ENCODE measurements at regions not wholly inside any gene's neighbourhood (a gene's known extent, or its start where the extent isn't known, plus 50 kb on each side); places are given as distances from the start of the nearest gene placed in this dataset.

DNA sequence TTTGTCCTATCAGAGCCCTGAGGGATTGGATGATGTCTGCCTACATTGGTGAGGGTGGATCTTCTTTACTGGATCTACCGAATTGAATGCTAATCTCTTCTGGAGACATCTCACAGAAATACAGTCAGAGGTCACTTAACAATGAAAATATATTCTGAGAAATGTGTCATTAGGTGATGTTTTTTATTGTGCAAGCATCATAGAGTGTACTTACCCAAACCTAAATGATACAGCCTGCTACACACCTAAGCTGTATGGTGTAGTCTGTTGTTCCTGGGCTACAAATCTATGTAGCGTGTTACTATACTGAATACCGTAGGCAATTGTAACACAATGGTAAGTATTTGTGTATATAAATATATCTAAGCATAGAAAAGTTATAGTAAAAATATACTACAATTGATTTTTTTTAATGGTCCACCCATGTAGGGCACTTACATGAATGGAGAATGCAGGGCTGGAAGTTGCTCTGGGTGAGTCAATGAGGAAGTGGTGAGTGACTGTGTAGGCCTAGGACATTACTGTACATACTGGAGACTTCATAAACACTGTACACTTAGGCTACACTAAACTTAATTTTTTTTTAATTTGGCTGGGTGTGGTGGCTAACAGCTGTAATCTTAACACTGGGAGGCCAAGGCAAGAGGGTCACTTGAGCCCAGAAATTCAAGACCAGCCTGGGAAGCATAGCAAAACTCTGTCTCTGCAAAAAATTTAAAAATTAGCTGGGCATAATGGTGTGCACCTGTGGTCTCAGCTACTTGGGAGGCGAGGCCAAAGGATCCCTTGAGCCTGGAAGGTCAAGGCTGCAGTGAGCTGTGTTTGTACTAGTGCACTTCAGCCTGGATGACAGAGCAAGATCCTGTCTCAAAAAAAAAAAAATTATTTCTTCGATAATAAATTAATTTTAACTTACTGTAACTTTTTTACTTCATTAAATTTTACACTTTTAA lies 226.3 kb upstream of the UBE2E3 start:
- CTCF ChIA-PET = no interaction called here
- POLR2A ChIA-PET = interaction anchor here in 1 of 2 donors (0.6 kb wide), 1 partner anchor 1658 kb away, joined by 3 read pairs; no protein-coding TSS in a partner anchor
- no peaks in the 10 kb centered on the region for H3K4me1 ChIP-seq (ENCODE audit: control insufficient read depth in 1 of 2, extremely low read depth in 1 of 2, insufficient read depth in 2 of 2, low read length in 2 of 2)
- H3K9me3 ChIP-seq = no peaks in the 10 kb centered on the region
- no peaks in the 10 kb centered on the region for H3K27me3 ChIP-seq (replicated peaks in 1 of 2; ENCODE audit: control insufficient read depth in 2 of 2, extremely low read depth in 1 of 2, insufficient read depth in 2 of 2, low read length in 1 of 2)
- no peak for ATAC-seq (replicated peaks in 1 of 4)
- H3K4me1 Mint-ChIP-seq = no peaks in the 10 kb centered on the region
- DNase-seq = no peak
- H3K4me3 ChIP-seq (ENCODE audit: control insufficient read depth in 1 of 2, extremely low read depth in 1 of 2, low read length in 1 of 2) = no peak overlapping the region
- H3K27ac ChIP-seq (ENCODE audit: low read length) = no peak overlapping the region
- no peaks in the 10 kb centered on the region for H3K9me3 Mint-ChIP-seq
- peaks cover 0 to 3% of the 10 kb centered on the region in 2 donors for H3K27me3 Mint-ChIP-seq
- no peak overlapping the region for H3K4me3 Mint-ChIP-seq
- H3K36me3 ChIP-seq (ENCODE audit: control insufficient read depth in 2 of 2, extremely low read depth in 1 of 2, insufficient read depth in 1 of 2, low read length in 1 of 2) = no peaks in the 10 kb centered on the region
- H3K27ac Mint-ChIP-seq = no peak overlapping the region
- H3K36me3 Mint-ChIP-seq = no peaks in the 10 kb centered on the region
- WGBS (ENCODE audit: insufficient coverage) = no CpG with 5 or more reads among the region's 5 CpGs

DNA sequence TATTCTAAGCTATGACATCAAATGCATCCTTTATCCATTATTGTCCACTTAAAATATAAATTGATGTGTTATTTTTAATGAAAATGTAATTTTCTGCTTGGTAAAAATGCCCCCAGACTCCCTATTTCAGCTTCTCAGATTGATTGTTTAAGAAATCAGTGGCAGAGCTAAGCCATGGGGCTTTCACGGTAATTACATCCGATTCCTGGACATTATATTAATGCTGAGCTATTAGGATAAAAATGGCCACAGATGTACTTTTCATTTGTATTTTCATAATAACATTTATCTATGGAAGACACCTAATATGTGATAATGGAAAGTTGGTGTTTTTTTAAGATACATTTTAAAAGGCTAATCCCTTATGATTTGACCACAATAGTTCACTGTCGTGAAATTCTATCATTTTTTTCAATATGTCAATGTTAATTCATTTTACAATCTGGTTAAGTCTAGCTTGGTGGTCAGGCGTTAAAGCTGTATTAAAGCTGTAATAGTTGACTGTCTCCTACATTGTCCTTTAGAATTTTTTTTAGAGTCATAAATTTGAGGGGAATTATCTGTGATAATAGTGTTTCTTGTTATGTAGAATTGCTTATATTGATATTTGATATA lies 229.0 kb upstream of the UBE2E3 start:
- H3K4me3 Mint-ChIP-seq = no peak overlapping the region
- CTCF ChIA-PET = no interaction called here
- no CpG with 5 or more reads among the region's 4 CpGs for WGBS (ENCODE audit: insufficient coverage)

DNA sequence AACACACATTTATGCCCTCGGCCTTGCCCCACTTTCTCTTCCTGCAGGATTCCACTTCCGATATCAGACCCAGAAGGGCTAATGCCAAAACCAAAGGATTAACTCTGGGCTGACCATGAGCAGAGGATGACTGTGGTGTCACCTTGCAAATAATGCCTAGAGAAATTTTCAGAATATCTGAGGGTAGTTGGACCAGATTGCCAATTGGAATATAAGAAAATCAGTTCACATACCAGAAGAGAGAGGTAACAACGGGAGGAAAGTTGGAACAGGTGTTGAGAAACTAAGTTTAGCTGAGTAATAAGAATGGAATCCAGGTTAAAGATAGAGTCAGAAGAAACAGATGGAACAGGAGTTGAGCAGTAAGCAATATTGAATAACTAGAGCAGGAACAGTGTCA lies 232.7 kb upstream of the UBE2E3 start:
- Mint-ChIP-seq H3K36me3 (no peaks in the 10 kb centered on the region), H3K4me1 (no peaks in the 10 kb centered on the region), H3K4me3 (no peak overlapping the region), H3K27me3 (peaks cover 3 to 13% of the 10 kb centered on the region in 2 donors), H3K27ac (no peak overlapping the region), H3K9me3 (no peaks in the 10 kb centered on the region)
- Histone ChIP-seq H3K4me3 (ENCODE audit: control insufficient read depth in 1 of 2, extremely low read depth in 1 of 2, low read length in 1 of 2) (no peak overlapping the region), H3K36me3 (ENCODE audit: control insufficient read depth in 2 of 2, extremely low read depth in 1 of 2, insufficient read depth in 1 of 2, low read length in 1 of 2) (no peaks in the 10 kb centered on the region), H3K27ac (ENCODE audit: low read length) (no peak overlapping the region), H3K27me3 (replicated peaks in 1 of 2; ENCODE audit: control insufficient read depth in 2 of 2, extremely low read depth in 1 of 2, insufficient read depth in 2 of 2, low read length in 1 of 2) (no peaks in the 10 kb centered on the region), H3K9me3 (no peaks in the 10 kb centered on the region), H3K4me1 (ENCODE audit: control insufficient read depth in 1 of 2, extremely low read depth in 1 of 2, insufficient read depth in 2 of 2, low read length in 2 of 2) (no peaks in the 10 kb centered on the region)
- DNase-seq (no peak), ATAC-seq (replicated peaks in 1 of 4) (no peak)
- POLR2A ChIA-PET = no interaction called here
- 100% methylated on average over 1 of the region's 3 CpGs for WGBS (ENCODE audit: insufficient coverage)
- CTCF ChIA-PET = no interaction called here

More for the DNA sequence above, 229.0 kb upstream of the UBE2E3 start:
- Mint-ChIP-seq H3K4me1 (no peaks in the 10 kb centered on the region), H3K9me3 (no peaks in the 10 kb centered on the region), H3K27me3 (peaks cover 0 to 6% of the 10 kb centered on the region in 2 donors), H3K27ac (no peak overlapping the region), H3K36me3 (no peaks in the 10 kb centered on the region)
- DNase-seq = no peak
- Histone ChIP-seq H3K27me3 (replicated peaks in 1 of 2; ENCODE audit: control insufficient read depth in 2 of 2, extremely low read depth in 1 of 2, insufficient read depth in 2 of 2, low read length in 1 of 2) (no peaks in the 10 kb centered on the region), H3K27ac (ENCODE audit: low read length) (no peak overlapping the region), H3K36me3 (ENCODE audit: control insufficient read depth in 2 of 2, extremely low read depth in 1 of 2, insufficient read depth in 1 of 2, low read length in 1 of 2) (no peaks in the 10 kb centered on the region), H3K4me3 (ENCODE audit: control insufficient read depth in 1 of 2, extremely low read depth in 1 of 2, low read length in 1 of 2) (no peak overlapping the region), H3K9me3 (no peaks in the 10 kb centered on the region), H3K4me1 (ENCODE audit: control insufficient read depth in 1 of 2, extremely low read depth in 1 of 2, insufficient read depth in 2 of 2, low read length in 2 of 2) (no peaks in the 10 kb centered on the region)
- no peak for ATAC-seq (replicated peaks in 1 of 4)
- POLR2A ChIA-PET = no interaction called here

DNA sequence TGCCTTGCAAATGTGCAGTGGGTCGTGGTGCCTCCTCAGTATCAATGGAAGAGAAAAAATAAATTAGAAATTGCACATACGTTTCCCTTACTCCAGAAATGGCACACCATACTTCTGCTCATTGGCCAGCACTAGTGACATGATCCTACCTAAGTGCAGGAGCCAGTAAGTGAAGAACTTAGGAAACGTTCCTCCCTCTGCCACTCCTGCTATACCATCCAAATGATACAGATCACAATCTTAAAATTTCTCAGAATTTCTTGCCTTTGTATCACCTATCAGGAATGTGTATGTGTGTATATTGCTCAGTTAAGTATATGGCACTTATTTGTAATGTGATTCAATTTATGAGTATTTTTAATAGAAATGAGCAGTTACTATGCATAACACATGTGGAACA lies 237.0 kb upstream of the UBE2E3 start:
- ATAC-seq (replicated peaks in 1 of 4) = no peak
- no peak overlapping the region for H3K4me3 Mint-ChIP-seq
- no peak overlapping the region for H3K27ac ChIP-seq (ENCODE audit: low read length)
- H3K27ac Mint-ChIP-seq = no peak overlapping the region
- no peaks in the 10 kb centered on the region for H3K36me3 Mint-ChIP-seq
- H3K27me3 ChIP-seq (replicated peaks in 1 of 2; ENCODE audit: control insufficient read depth in 2 of 2, extremely low read depth in 1 of 2, insufficient read depth in 2 of 2, low read length in 1 of 2) = no peaks in the 10 kb centered on the region
- no peaks in the 10 kb centered on the region for H3K9me3 Mint-ChIP-seq
- H3K36me3 ChIP-seq (ENCODE audit: control insufficient read depth in 2 of 2, extremely low read depth in 1 of 2, insufficient read depth in 1 of 2, low read length in 1 of 2) = no peaks in the 10 kb centered on the region
- no peaks in the 10 kb centered on the region for H3K4me1 ChIP-seq (ENCODE audit: control insufficient read depth in 1 of 2, extremely low read depth in 1 of 2, insufficient read depth in 2 of 2, low read length in 2 of 2)
- H3K4me1 Mint-ChIP-seq = no peaks in the 10 kb centered on the region
- WGBS (ENCODE audit: insufficient coverage) = no CpG with 5 or more reads among the region's 3 CpGs
- no peak for DNase-seq
- ChIA-PET CTCF (no interaction called here), POLR2A (no interaction called here)
- no peak overlapping the region for H3K4me3 ChIP-seq (ENCODE audit: control insufficient read depth in 1 of 2, extremely low read depth in 1 of 2, low read length in 1 of 2)
- H3K27me3 Mint-ChIP-seq = peaks cover 6 to 17% of the 10 kb centered on the region in 2 donors
- H3K9me3 ChIP-seq = no peaks in the 10 kb centered on the region

DNA sequence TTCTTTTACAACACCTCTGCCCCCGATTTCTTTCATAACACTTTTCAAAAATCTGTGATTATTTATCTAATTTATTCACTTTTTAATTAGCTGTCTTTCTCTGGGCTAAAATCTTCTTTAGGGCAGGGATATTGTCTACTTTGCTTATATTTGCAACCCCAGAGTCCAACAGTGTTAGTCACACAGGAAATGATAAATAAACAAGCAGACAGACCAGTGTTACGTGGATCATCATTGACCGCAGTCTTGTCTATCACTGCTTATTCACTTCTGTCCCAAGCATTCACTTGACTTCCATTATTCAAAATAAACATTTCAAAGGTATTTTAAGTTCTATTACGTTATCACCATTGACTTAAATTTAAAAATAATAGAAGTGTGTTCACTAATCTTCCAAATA lies 237.6 kb upstream of the UBE2E3 start:
- POLR2A ChIA-PET = no interaction called here

DNA sequence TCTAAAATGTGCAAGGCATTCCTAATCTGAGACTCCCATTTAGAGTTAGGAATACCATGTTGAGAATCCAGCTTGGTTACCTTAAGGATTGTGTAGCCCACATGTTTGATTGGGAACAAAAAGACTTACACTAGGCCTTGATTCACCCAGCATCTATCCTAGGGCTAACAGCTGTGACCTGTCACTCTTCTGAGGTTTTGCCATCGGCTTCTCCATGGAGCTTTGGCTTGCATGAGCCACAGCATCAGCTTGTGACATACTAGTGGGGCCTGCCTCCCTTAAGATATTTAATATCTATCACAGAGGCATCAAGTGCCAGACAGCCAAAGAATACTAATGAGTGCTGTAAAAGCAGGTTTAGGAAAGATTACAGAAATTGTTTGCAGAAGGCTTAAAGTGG lies 241.3 kb upstream of the UBE2E3 start:
- Histone ChIP-seq H3K27me3 (replicated peaks in 1 of 2; ENCODE audit: control insufficient read depth in 2 of 2, extremely low read depth in 1 of 2, insufficient read depth in 2 of 2, low read length in 1 of 2) (no peaks in the 10 kb centered on the region), H3K36me3 (ENCODE audit: control insufficient read depth in 2 of 2, extremely low read depth in 1 of 2, insufficient read depth in 1 of 2, low read length in 1 of 2) (no peaks in the 10 kb centered on the region), H3K9me3 (no peaks in the 10 kb centered on the region), H3K4me1 (ENCODE audit: control insufficient read depth in 1 of 2, extremely low read depth in 1 of 2, insufficient read depth in 2 of 2, low read length in 2 of 2) (no peaks in the 10 kb centered on the region), H3K27ac (ENCODE audit: low read length) (no peak overlapping the region), H3K4me3 (ENCODE audit: control insufficient read depth in 1 of 2, extremely low read depth in 1 of 2, low read length in 1 of 2) (no peak overlapping the region)
- peaks cover 3 to 10% of the 10 kb centered on the region in 2 donors for H3K27me3 Mint-ChIP-seq
- WGBS (ENCODE audit: insufficient coverage) = no CpG with 5 or more reads among the region's 1 CpG
- H3K27ac Mint-ChIP-seq = no peak overlapping the region
- ATAC-seq (replicated peaks in 1 of 4) (no peak), DNase-seq (no peak)
- no peaks in the 10 kb centered on the region for H3K9me3 Mint-ChIP-seq
- CTCF ChIA-PET = no interaction called here
- no peak overlapping the region for H3K4me3 Mint-ChIP-seq
- H3K36me3 Mint-ChIP-seq = no peaks in the 10 kb centered on the region
- no peaks in the 10 kb centered on the region for H3K4me1 Mint-ChIP-seq
- POLR2A ChIA-PET = no interaction called here

More for the DNA sequence above, 237.6 kb upstream of the UBE2E3 start:
- CTCF ChIA-PET = no interaction called here
- Mint-ChIP-seq H3K36me3 (no peaks in the 10 kb centered on the region), H3K27ac (no peak overlapping the region), H3K4me3 (no peak overlapping the region), H3K4me1 (no peaks in the 10 kb centered on the region), H3K9me3 (no peaks in the 10 kb centered on the region), H3K27me3 (peaks cover 6 to 15% of the 10 kb centered on the region in 2 donors)
- DNase-seq (no peak), ATAC-seq (replicated peaks in 1 of 4) (no peak)
- no peaks in the 10 kb centered on the region for H3K4me1 ChIP-seq (ENCODE audit: control insufficient read depth in 1 of 2, extremely low read depth in 1 of 2, insufficient read depth in 2 of 2, low read length in 2 of 2)
- WGBS (ENCODE audit: insufficient coverage) = no CpG with 5 or more reads among the region's 4 CpGs
- H3K27ac ChIP-seq (ENCODE audit: low read length) = no peak overlapping the region
- H3K4me3 ChIP-seq (ENCODE audit: control insufficient read depth in 1 of 2, extremely low read depth in 1 of 2, low read length in 1 of 2) = no peak overlapping the region
- H3K9me3 ChIP-seq = no peaks in the 10 kb centered on the region
- H3K27me3 ChIP-seq (replicated peaks in 1 of 2; ENCODE audit: control insufficient read depth in 2 of 2, extremely low read depth in 1 of 2, insufficient read depth in 2 of 2, low read length in 1 of 2) = no peaks in the 10 kb centered on the region
- H3K36me3 ChIP-seq (ENCODE audit: control insufficient read depth in 2 of 2, extremely low read depth in 1 of 2, insufficient read depth in 1 of 2, low read length in 1 of 2) = no peaks in the 10 kb centered on the region
